ENCODE measurements at regions not wholly inside any gene's neighbourhood (a gene's known extent, or its start where the extent isn't known, plus 50 kb on each side); places are given as distances from the start of the nearest gene placed in this dataset.

DNA sequence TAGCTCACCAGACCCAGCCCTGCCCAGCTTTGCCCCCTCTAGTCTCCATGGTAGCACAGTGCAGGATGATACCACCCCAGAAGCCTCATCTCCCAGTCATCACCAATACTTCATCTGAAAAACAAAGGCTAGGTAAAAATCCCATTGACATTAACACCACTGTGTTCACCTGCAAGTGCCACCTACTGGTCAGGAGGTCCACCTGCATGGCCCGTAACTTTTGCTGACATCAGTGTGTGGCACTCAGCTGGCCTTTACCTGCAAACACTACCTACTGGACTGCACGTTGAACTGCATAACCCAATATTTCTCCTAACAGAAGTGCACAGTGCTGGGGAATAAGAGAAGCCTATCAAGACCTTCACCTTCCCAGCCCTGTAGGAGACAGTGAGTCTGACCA, 234.7 kb upstream of the ADGRB3 start:
- Histone ChIP-seq H3K4me1 (ENCODE audit: low read length) (no peaks in the 10 kb centered on the region), H3K27me3 (ENCODE audit: low read depth, low read length) (no peaks in the 10 kb centered on the region), H2AFZ (ENCODE audit: low read depth, low read length) (no peak overlapping the region), H3K79me2 (ENCODE audit: low read length) (no peaks in the 10 kb centered on the region), H3K36me3 (replicated peaks; ENCODE audit: low read depth, low read length) (peaks cover 4% of the 10 kb centered on the region), H3K9me3 (ENCODE audit: insufficient read depth, low read length) (0 out of 2 replicates have a peak, but pooled peaks cover 5% of the 10 kb centered on the region), H3K9ac (ENCODE audit: low read length) (no peak overlapping the region), H3K4me3 (ENCODE audit: low read length) (no peak overlapping the region), H4K20me1 (ENCODE audit: insufficient read depth, low read length) (no peaks in the 10 kb centered on the region), H3K4me2 (ENCODE audit: low read length) (no peak overlapping the region), H3K27ac (ENCODE audit: low read length) (no peak overlapping the region)
- TF ChIP-seq, protein P1, sequence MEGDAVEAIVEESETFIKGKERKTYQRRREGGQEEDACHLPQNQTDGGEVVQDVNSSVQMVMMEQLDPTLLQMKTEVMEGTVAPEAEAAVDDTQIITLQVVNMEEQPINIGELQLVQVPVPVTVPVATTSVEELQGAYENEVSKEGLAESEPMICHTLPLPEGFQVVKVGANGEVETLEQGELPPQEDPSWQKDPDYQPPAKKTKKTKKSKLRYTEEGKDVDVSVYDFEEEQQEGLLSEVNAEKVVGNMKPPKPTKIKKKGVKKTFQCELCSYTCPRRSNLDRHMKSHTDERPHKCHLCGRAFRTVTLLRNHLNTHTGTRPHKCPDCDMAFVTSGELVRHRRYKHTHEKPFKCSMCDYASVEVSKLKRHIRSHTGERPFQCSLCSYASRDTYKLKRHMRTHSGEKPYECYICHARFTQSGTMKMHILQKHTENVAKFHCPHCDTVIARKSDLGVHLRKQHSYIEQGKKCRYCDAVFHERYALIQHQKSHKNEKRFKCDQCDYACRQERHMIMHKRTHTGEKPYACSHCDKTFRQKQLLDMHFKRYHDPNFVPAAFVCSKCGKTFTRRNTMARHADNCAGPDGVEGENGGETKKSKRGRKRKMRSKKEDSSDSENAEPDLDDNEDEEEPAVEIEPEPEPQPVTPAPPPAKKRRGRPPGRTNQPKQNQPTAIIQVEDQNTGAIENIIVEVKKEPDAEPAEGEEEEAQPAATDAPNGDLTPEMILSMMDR (IDR thresholded peaks at IDR 0.05; ENCODE audit: low read depth, low read length) = peak; percentile 21; the same call in 1 of the 2 replicates
- no peak for TF ChIP-seq EZH2phosphoT487 (IDR thresholded peaks at IDR 0.05; ENCODE audit: low read depth)

GRCh38 chr6:68391953-68392352, 243.1 kb upstream of the ADGRB3 start:
- Histone ChIP-seq H3K4me2 (ENCODE audit: low read length) (no peak overlapping the region), H3K9ac (ENCODE audit: low read length) (no peak overlapping the region), H3K79me2 (ENCODE audit: low read length) (no peaks in the 10 kb centered on the region), H3K27me3 (ENCODE audit: low read depth, low read length) (no peaks in the 10 kb centered on the region), H3K9me3 (ENCODE audit: insufficient read depth, low read length) (no peaks in the 10 kb centered on the region), H2AFZ (ENCODE audit: low read depth, low read length) (no peak overlapping the region), H4K20me1 (ENCODE audit: insufficient read depth, low read length) (no peaks in the 10 kb centered on the region), H3K27ac (ENCODE audit: low read length) (no peak overlapping the region), H3K36me3 (replicated peaks; ENCODE audit: low read depth, low read length) (no peaks in the 10 kb centered on the region), H3K4me1 (ENCODE audit: low read length) (no peaks in the 10 kb centered on the region), H3K4me3 (ENCODE audit: low read length) (no peak overlapping the region)
- TF ChIP-seq, protein P1 (IDR thresholded peaks at IDR 0.05; ENCODE audit: low read depth, low read length) = no peak
- no peak for TF ChIP-seq EZH2phosphoT487 (IDR thresholded peaks at IDR 0.05; ENCODE audit: low read depth)

- Histone ChIP-seq H4K20me1 (ENCODE audit: insufficient read depth, low read length) (no peaks in the 10 kb centered on the region), H3K79me2 (ENCODE audit: low read length) (no peaks in the 10 kb centered on the region), H3K27me3 (ENCODE audit: low read depth, low read length) (no peaks in the 10 kb centered on the region), H3K4me3 (ENCODE audit: low read length) (no peak overlapping the region), H3K4me2 (ENCODE audit: low read length) (no peak overlapping the region), H2AFZ (ENCODE audit: low read depth, low read length) (no peak overlapping the region), H3K27ac (ENCODE audit: low read length) (no peak overlapping the region), H3K4me1 (ENCODE audit: low read length) (no peaks in the 10 kb centered on the region), H3K9ac (ENCODE audit: low read length) (no peak overlapping the region), H3K9me3 (ENCODE audit: insufficient read depth, low read length) (no peaks in the 10 kb centered on the region), H3K36me3 (replicated peaks; ENCODE audit: low read depth, low read length) (no peaks in the 10 kb centered on the region)
- TF ChIP-seq EZH2phosphoT487 (IDR thresholded peaks at IDR 0.05; ENCODE audit: low read depth) = no peak
- TF ChIP-seq, protein P1 (IDR thresholded peaks at IDR 0.05; ENCODE audit: low read depth, low read length) = no peak
These were observed 262.1 kb upstream of the ADGRB3 start for GRCh38 chr6:68372991-68373390.

DNA sequence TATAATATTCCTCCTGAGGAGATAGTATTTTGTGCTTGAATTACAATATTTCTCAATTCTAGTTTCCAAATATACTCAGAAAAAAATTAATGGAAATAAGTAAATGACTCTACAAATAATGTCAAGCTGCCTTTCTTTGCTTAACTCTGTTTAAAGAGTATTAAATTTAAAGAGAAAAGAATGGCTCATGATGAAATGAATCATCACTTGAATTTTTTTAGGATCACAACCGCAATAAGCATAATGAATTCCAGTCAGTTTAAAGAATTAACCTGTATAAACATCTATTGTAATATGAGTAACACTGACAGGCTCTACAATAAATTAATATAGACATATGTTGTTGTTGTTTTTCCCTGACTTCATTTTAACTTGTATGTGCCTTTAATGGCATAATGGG, 266.2 kb upstream of the ADGRB3 start:
- no peak overlapping the region for H3K4me3 ChIP-seq (ENCODE audit: low read length)
- H2AFZ ChIP-seq (ENCODE audit: low read depth, low read length) = no peak overlapping the region
- no peaks in the 10 kb centered on the region for H3K27me3 ChIP-seq (ENCODE audit: low read depth, low read length)
- H3K79me2 ChIP-seq (ENCODE audit: low read length) = no peaks in the 10 kb centered on the region
- H3K4me2 ChIP-seq (ENCODE audit: low read length) = no peak overlapping the region
- no peak overlapping the region for H3K27ac ChIP-seq (ENCODE audit: low read length)
- no peaks in the 10 kb centered on the region for H4K20me1 ChIP-seq (ENCODE audit: insufficient read depth, low read length)
- no peak overlapping the region for H3K9ac ChIP-seq (ENCODE audit: low read length)
- TF ChIP-seq, protein P1 (IDR thresholded peaks at IDR 0.05; ENCODE audit: low read depth, low read length) = no peak
- TF ChIP-seq EZH2phosphoT487 (IDR thresholded peaks at IDR 0.05; ENCODE audit: low read depth) = no peak
- no peaks in the 10 kb centered on the region; the same call in 1 of the 2 replicates for H3K9me3 ChIP-seq (ENCODE audit: insufficient read depth, low read length)
- no peaks in the 10 kb centered on the region for H3K36me3 ChIP-seq (replicated peaks; ENCODE audit: low read depth, low read length)
- no peaks in the 10 kb centered on the region for H3K4me1 ChIP-seq (ENCODE audit: low read length)
